ENCODE measurements at regions not wholly inside any gene's neighbourhood (a gene's known extent, or its start where the extent isn't known, plus 50 kb on each side); places are given as distances from the start of the nearest gene placed in this dataset.

DNA sequence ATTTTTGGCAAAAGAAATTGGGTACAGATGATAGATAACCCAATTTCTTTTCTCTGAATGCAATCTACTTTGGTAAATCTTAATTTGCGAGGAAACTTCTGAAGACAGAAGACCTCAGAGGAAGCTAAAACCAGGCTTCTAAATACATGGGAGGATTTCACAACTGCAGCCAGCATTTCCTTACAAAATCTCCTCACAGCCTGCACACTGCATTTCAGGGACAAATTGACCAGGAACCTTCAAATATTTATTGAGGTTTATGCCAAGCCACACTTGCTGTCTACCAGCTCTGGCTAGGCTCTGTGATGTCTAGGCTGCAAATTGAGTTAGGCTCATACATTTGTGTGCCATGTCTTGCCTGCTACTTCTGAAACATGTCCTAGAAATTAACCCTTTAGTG, 167.3 kb upstream of the CDH5 start:
- TF ChIP-seq, protein P1, sequence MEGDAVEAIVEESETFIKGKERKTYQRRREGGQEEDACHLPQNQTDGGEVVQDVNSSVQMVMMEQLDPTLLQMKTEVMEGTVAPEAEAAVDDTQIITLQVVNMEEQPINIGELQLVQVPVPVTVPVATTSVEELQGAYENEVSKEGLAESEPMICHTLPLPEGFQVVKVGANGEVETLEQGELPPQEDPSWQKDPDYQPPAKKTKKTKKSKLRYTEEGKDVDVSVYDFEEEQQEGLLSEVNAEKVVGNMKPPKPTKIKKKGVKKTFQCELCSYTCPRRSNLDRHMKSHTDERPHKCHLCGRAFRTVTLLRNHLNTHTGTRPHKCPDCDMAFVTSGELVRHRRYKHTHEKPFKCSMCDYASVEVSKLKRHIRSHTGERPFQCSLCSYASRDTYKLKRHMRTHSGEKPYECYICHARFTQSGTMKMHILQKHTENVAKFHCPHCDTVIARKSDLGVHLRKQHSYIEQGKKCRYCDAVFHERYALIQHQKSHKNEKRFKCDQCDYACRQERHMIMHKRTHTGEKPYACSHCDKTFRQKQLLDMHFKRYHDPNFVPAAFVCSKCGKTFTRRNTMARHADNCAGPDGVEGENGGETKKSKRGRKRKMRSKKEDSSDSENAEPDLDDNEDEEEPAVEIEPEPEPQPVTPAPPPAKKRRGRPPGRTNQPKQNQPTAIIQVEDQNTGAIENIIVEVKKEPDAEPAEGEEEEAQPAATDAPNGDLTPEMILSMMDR (IDR thresholded peaks at IDR 0.05) = no peak
- no peak for TF ChIP-seq POLR2A (IDR thresholded peaks at IDR 0.05; ENCODE audit: low read depth)
